Cerebellar cortex (tissue), 1 donor: ENCODE measurements at regions not wholly inside any gene's neighbourhood (a gene's known extent, or its start where the extent isn't known, plus 50 kb on each side); places are given as distances from the start of the nearest gene placed in this dataset.
"Not testable (repeated sequence)": the region's sequence is repeated elsewhere in the genome, so short reads cannot be mapped to it uniquely, and the experiment has no call there.

Experiments used
- DNase-seq: peaks from one replicate; pipeline ENCODE4 v3.0.0-alpha.2; 2015; ENCODE audit warnings: low spot score

- DNase-seq: no peak
These were observed 521.9 kb upstream of the SALL3 start for GRCh38 chr18:78457731-78458130.

GRCh38 chr18:78458356-78458755 is 521.3 kb upstream of the SALL3 start:
- DNase-seq: no peak

- DNase-seq: no peak
These were observed 520.0 kb upstream of the SALL3 start for GRCh38 chr18:78459668-78460067.

GRCh38 chr18:78460558-78460957 is 519.1 kb upstream of the SALL3 start:
- DNase-seq: no peak

- peak; percentile 22 for DNase-seq
These were observed 506.1 kb upstream of the SALL3 start for GRCh38 chr18:78473563-78473962.

- DNase-seq: no peak
These were observed 501.8 kb upstream of the SALL3 start for GRCh38 chr18:78477840-78478239.

- no peak for DNase-seq
These were observed 500.2 kb upstream of the SALL3 start for GRCh38 chr18:78479443-78479842.

- no peak for DNase-seq
These were observed 499.2 kb upstream of the SALL3 start for GRCh38 chr18:78480262-78481054.

GRCh38 chr18:78482378-78482777 is 497.2 kb upstream of the SALL3 start:
- no peak for DNase-seq

- DNase-seq: no peak
These were observed 492.0 kb upstream of the SALL3 start for GRCh38 chr18:78487649-78488048.

- DNase-seq: no peak
These were observed 487.4 kb upstream of the SALL3 start for GRCh38 chr18:78492064-78492812.

- DNase-seq: no peak
These were observed 486.7 kb upstream of the SALL3 start for GRCh38 chr18:78492813-78493371.

- DNase-seq: not testable (repeated sequence)
These were observed 486.1 kb upstream of the SALL3 start for GRCh38 chr18:78493490-78493889.

GRCh38 chr18:78494204-78495085 is 485.2 kb upstream of the SALL3 start:
- no peak for DNase-seq

- DNase-seq: no peak
These were observed 484.1 kb upstream of the SALL3 start for GRCh38 chr18:78495550-78495949.

- DNase-seq: peak; percentile 90
These were observed 483.5 kb upstream of the SALL3 start for GRCh38 chr18:78496079-78496478.

- no peak for DNase-seq
These were observed 482.0 kb upstream of the SALL3 start for GRCh38 chr18:78497641-78498040.

GRCh38 chr18:78499586-78499985 is 480.0 kb upstream of the SALL3 start:
- no peak for DNase-seq

- DNase-seq: no peak
These were observed 478.4 kb upstream of the SALL3 start for GRCh38 chr18:78501251-78501650.

GRCh38 chr18:78503129-78503528 is 476.5 kb upstream of the SALL3 start:
- no peak for DNase-seq

GRCh38 chr18:78505851-78506461 is 473.7 kb upstream of the SALL3 start:
- DNase-seq: no peak

- DNase-seq: no peak
These were observed 472.4 kb upstream of the SALL3 start for GRCh38 chr18:78507217-78507616.
